Jurkat, Clone E6-1 (cell line): ENCODE measurements at regions not wholly inside any gene's neighbourhood (a gene's known extent, or its start where the extent isn't known, plus 50 kb on each side); places are given as distances from the start of the nearest gene placed in this dataset.
A peak's percentile ranks its signal among the peaks of the same experiment; 100 is the strongest.

ENCODE experiments used
- DNase-seq: peaks from one replicate; pipeline ENCODE4 v3.0.0-alpha.2; 2011; ENCODE audit warnings: low read depth, low spot score
- H3K4me3 ChIP-seq: 2 replicates; pipeline ENCODE4 v1.5.1; 2011; ENCODE audit warnings: mild to moderate bottlenecking, low read length, control low read depth, moderate library complexity

DNA sequence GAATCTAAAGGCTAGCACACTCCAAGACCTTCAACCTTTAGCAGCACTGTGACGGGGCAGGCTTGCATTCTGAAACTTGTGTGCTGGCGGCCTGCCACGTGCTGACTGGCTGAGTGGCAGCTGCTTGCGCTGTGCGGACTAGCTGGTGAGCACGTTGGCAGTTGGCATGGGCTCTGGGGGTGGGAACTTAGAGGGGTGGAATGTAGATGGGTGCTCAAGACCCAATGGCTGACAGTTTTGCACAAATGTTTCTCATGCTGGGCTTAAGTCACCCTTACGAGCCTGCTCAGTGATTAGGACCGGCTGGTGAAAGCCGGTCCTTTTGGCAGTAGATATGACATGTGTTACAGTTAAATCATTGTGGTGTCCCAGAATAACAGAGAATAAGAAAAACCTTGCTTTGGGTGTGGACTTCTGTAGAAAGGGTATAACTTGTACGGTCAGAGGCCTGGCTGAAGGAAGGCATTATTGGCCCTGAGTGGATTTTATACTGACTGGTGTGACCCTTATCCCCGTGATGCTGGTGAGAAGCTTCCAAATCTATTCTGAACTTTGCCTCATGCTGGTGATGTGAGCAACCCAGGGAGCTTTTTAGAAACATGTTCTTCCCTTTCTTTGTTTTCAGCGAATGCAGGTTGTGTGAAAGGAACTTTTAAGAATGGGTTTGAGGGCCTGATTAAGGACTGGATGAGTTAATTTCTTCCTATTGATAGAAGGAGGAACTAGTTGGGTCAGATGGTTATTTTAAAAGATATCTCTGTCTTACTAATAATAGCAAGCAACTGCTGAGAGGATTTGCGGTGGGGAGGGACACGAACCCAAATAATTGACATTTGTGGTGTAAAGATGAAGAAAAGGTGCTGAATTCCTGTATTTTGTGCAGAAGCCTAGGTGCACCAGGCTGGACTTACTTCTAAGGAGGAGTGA lies 107.4 kb upstream of the SLC4A4 start:
- DNase-seq, result no peak
- no peak overlapping the region for H3K4me3 ChIP-seq

DNA sequence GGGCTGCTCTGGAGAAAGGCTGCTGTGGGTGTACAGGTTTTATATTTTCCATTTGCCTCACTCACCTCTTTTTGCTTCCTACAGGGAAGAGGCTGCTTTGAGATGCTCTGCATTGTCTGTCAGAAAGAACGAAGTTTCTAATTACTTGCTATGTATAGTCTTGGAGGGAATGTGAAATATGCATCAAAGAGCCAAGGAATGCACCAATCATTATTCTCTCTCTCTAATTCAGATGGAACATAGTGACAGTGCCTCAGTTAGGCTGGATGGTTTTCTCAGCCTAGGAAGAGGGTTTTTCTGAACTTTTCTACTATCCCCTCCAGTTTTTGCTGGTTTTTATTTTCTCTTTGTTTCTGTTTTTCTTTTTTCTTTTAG lies 106.8 kb upstream of the SLC4A4 start:
- DNase-seq, result no peak
- no peak overlapping the region for H3K4me3 ChIP-seq

- H3K4me3 ChIP-seq, result no peak overlapping the region
- DNase-seq, result no peak
Measured at GRCh38 chr4:71232846-71233245, 106.0 kb upstream of the SLC4A4 start.

GRCh38 chr4:71235311-71236201 lies 103.3 kb upstream of the SLC4A4 start:
- no peak overlapping the region for H3K4me3 ChIP-seq
- DNase-seq, result no peak

DNA sequence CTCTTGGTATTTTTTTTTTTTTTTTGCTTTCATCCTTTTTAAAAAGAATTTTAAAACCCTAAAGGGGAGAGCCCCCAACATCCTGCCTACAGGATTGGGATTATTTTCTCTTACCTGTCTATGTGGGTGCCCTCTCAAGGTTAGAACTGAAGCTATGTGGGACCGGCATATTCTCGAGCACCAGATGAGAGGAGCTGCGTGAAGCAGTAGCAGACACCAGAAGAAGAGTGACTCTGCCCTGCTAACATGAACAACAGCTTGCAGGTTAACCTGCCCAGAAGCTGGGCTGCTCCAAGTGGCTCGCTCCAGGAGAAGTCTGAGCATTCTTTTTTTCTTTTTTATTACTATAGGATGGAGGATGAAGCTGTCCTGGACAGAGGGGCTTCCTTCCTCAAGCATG lies 102.6 kb upstream of the SLC4A4 start:
- no peak for DNase-seq
- H3K4me3 ChIP-seq, result no peak overlapping the region

DNA sequence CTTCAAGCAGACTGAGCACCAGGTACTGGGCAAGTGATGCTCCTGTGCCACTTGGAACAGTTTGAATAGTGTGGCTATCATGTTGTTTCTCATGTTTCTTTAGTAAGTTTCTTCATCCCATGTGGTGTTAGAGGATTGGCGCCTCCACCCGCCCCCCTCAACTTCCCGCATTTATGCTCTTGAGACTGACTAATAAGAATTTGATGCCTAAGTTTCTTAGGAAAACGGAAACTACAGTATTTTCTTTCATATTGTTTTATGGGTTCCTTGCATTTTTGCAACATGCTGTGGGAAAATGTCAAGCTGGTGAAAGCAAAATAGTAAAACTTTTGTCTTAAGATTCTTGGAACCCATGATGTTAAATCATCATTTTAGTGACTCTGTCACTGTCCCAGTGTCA lies 101.2 kb upstream of the SLC4A4 start:
- DNase-seq, result no peak
- no peak overlapping the region for H3K4me3 ChIP-seq

- no peak for DNase-seq
Measured at GRCh38 chr4:71239365-71239764, 99.5 kb upstream of the SLC4A4 start.

GRCh38 chr4:71240094-71240493 lies 98.7 kb upstream of the SLC4A4 start:
- no peak overlapping the region for H3K4me3 ChIP-seq
- DNase-seq, result no peak

More at GRCh38 chr4:71239365-71239764, 99.5 kb upstream of the SLC4A4 start:
- H3K4me3 ChIP-seq, result no peak overlapping the region

GRCh38 chr4:71241501-71242288 lies 97.1 kb upstream of the SLC4A4 start:
- no peak overlapping the region for H3K4me3 ChIP-seq
- peak; percentile 5 for DNase-seq

DNA sequence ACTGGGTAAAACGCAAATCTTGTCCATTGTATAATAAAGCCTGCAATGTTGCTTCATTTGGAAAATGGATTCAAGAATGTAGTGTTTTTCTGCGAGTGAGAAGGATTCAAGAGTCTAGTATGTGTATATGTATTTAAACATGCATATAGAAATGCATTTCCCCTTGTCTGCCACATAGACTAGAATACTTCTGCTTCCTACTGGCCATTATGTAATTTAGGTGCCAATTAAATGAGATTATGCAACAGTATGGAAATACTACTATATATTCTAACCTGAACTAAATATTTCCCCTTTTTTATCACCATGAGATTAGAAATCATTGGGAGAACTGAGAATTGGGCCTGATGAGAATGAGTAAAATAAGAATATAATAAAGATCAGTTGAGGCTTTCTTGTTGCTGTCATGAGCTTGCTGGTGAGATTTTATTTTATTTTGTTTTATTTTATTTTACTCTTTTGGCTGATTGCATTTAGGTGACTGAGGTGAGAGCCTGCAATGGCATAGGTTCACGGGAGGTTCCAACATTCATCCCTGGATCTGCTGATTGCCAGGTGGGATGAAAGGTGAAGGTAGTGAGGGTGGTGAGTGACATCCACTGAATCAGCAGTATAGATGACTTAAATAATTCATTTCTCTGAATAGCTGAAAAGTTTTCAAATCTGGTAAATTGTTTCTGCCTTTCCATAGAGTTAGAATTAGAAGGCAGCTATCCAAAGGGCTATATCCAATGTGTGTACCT lies 95.6 kb upstream of the SLC4A4 start:
- DNase-seq, result no peak
- no peak overlapping the region for H3K4me3 ChIP-seq

DNA sequence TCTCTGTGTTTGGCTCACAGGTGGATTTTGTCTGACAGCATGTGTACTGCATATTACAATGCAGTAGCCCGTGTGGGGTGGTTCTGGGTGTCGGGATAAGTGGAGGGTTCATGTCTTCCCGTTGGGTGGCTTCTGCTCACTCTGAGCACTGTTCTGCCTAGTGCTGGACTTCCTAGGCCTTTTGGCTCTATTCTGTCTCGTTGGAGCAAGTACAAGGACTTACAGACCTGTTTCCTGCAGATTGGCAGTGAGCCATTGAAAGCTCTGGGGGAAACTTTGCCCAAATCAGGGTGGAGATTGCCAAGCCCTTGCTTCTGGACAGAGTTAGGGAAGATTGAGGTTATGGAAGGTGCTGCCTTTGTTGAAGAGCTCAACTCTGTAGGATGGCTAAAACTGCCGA lies 91.1 kb upstream of the SLC4A4 start:
- no peak for DNase-seq
- H3K4me3 ChIP-seq, result no peak overlapping the region

DNA sequence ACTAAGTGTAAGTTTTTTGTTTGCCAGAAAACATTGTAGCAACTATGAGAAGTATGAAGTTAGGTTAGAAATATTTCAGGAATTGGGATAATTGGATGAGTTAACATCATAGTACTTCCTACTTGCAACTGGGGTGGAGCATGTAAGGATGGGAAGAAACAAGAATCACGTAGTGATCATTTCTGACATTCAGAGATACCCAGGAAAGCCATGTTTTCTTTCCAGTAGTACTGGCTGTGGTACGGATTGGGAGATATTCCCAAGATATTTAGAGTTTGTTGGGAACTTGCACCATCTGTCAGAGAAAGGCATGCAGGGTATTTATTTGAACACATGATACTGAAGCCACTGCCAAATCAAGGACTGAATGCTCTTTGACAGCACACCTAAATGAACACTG lies 87.6 kb upstream of the SLC4A4 start:
- no peak overlapping the region for H3K4me3 ChIP-seq
- no peak for DNase-seq

- no peak for DNase-seq
- H3K4me3 ChIP-seq, result no peak overlapping the region
Measured at GRCh38 chr4:71253545-71253944, 85.3 kb upstream of the SLC4A4 start.

GRCh38 chr4:71254451-71255012 lies 84.3 kb upstream of the SLC4A4 start:
- H3K4me3 ChIP-seq, result no peak overlapping the region
- DNase-seq, result no peak

- no peak overlapping the region for H3K4me3 ChIP-seq
- no peak for DNase-seq
Measured at GRCh38 chr4:71255976-71256375, 82.8 kb upstream of the SLC4A4 start.

DNA sequence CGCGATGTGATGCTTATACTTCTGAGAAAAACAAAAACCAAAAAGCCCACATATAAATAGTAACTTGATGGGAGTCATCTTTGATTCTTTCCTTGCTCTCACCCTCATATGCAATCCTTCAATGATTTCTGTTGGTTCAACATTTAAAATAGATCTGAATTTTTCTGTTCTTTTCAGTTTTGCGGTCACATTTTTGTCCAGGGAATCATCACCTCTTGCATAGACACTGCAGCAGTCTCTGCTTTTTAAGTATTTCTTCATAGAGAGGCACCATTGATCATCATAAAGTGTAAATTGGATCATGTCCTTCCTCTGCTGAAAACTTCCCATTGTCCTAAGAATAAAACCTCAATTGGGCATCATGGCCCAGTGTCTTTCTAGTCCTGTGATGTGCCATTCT lies 81.1 kb upstream of the SLC4A4 start:
- H3K4me3 ChIP-seq, result no peak overlapping the region
- no peak for DNase-seq

DNA sequence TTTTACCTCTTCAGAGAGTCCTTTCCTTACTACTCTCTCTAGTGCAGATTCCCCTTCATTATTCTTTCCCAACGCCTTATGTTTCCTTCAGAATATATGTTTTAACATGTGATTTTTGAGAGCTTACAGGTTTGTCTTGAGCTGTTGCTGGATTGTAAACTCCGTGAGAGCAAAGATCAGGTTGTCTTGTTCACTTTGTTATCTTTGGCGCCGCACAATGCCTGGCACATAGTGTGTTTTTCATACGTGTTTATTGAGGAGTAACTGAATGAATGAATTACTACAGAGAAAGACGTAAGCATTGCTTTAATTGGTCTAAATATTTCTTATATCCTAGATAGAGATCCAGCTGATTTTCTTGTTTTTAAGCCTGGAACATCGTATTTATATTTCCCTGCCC lies 80.5 kb upstream of the SLC4A4 start:
- no peak overlapping the region for H3K4me3 ChIP-seq
- no peak for DNase-seq

DNA sequence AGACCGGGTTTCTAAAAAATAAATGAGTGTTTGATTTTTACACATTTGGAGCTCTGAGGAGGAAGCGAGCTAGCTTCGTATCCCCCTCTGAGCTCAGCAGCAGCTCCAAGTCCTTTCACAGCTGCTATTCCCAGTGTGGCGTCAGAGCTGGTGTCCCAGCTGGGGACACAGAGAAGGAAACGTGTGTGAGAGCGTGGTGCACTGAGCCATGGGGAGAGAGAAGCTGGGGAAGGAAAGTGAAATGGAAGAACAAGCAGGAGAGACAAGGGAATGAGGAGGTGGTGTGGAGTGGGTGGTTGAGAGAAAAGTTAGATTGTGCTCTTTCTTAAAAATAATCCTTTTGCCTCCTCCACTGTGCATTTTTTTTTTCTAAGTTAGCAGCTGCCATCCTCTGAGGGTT lies 79.5 kb upstream of the SLC4A4 start:
- no peak overlapping the region for H3K4me3 ChIP-seq
- no peak for DNase-seq
